GM12878 (cell line): ENCODE measurements at regions not wholly inside any gene's neighbourhood (a gene's known extent, or its start where the extent isn't known, plus 50 kb on each side); places are given as distances from the start of the nearest gene placed in this dataset.

Experiments
- ATAC-seq: fragments of 200-7000 bp; cut with Tn5 transposase; 3 replicates; pipeline ENCODE4 v1.9.1; 2020; ENCODE audit warnings: mild to moderate bottlenecking, moderate library complexity
- BruUV-seq: library from RNA; stranded (reverse); fragments of 400-500 nt; replicated peaks from 2 replicates; lab custom pipeline; 2021; lab: Mats Ljungman, UMichigan
- CTCF ChIA-PET: fragments of 300-600 bp; sonication (Branson Sonifier 250); formaldehyde crosslinking; extraction: SDS; loops from one replicate; lab custom pipeline; 2021; ENCODE audit warnings: inconsistent platforms; lab: Yijun Ruan, JAX
- POLR2A ChIA-PET: fragments of 350-600 bp; formaldehyde crosslinking; extraction: SDS; loops from one replicate; lab custom pipeline; 2021; ENCODE audit warnings: inconsistent platforms; lab: Charles Lee
- RAD21 ChIA-PET: fragments of 300-600 bp; sonication (Branson Sonifier 250); formaldehyde crosslinking; loops from one replicate; lab custom pipeline; 2023; ENCODE audit warnings: antibody characterized with exemption; ENCODE audit not compliant: unreplicated experiment; lab: Charles Lee
- SMC1A ChIA-PET: fragments of 300-600 bp; sonication (Branson Sonifier 250); formaldehyde crosslinking; loops from one replicate; lab custom pipeline; 2023; ENCODE audit not compliant: unreplicated experiment, uncharacterized antibody; lab: Charles Lee
- DNase-seq: peaks from one replicate; pipeline ENCODE4 v3.0.0-alpha.2; 2011; ENCODE audit warnings: low read depth, low spot score
- FAIRE-seq: peaks from 3 replicates; lab custom pipeline; 2011; peaks lifted over from hg19 to GRCh38; lab: Jason Lieb, UNC
- H2AFZ ChIP-seq: 2 replicates; pipeline ENCODE4 v1.6.0; 2011; ENCODE audit warnings: low read depth, low read length, control low read depth; ENCODE audit not compliant: control insufficient read depth
- H3K27ac ChIP-seq: 2 replicates; pipeline ENCODE4 v1.5.1; 2011; ENCODE audit warnings: control low read depth; ENCODE audit not compliant: control insufficient read depth, insufficient read depth
- H3K27me3 ChIP-seq, 2 experiments: replicated peaks in 1 of 2; 2 replicates each; pipeline versions ENCODE4 v1.6.0 to v1.6.1; 2011; ENCODE audit warnings: low read length in 1 of 2; ENCODE audit not compliant: control insufficient read depth in 2 of 2, insufficient read depth in 2 of 2
- H3K36me3 ChIP-seq, 2 experiments: 2 replicates each; pipeline ENCODE4 v1.5.1; 2011; ENCODE audit warnings: low read length in 1 of 2; ENCODE audit not compliant: control insufficient read depth in 2 of 2, insufficient read depth in 2 of 2
- H3K4me1 ChIP-seq: 2 replicates; pipeline ENCODE4 v1.6.1; 2011; ENCODE audit warnings: mild to moderate bottlenecking, low read length, moderate library complexity, mixed read lengths; ENCODE audit not compliant: control insufficient read depth, insufficient read depth
- H3K4me2 ChIP-seq: 2 replicates; pipeline ENCODE4 v1.6.0; 2011; ENCODE audit warnings: control low read depth; ENCODE audit not compliant: control insufficient read depth, insufficient read depth
- H3K4me3 ChIP-seq: fragments of 200-600 bp; sonication (generic); 2 replicates; pipeline ENCODE4 v1.5.1; 2016
- H3K79me2 ChIP-seq: 2 replicates; pipeline ENCODE4 v1.6.0; 2011; ENCODE audit warnings: low read length; ENCODE audit not compliant: control insufficient read depth, insufficient read depth
- H3K9ac ChIP-seq: 2 replicates; pipeline ENCODE4 v1.8.0; 2011; ENCODE audit warnings: low read length, control low read depth, mixed read lengths; ENCODE audit not compliant: control insufficient read depth, insufficient read depth
- H3K9me3 ChIP-seq: replicated peaks from 3 replicates; pipeline ENCODE4 v1.5.1; 2011; ENCODE audit warnings: mild to moderate bottlenecking, low read length; ENCODE audit not compliant: control insufficient read depth, insufficient read depth
- H4K20me1 ChIP-seq: 2 replicates; pipeline ENCODE4 v1.6.0; 2011; ENCODE audit not compliant: control insufficient read depth, insufficient read depth
- IKZF1 ChIP-seq: fragments of 450-650 bp; conservative IDR thresholded peaks from 2 replicates; pipeline ENCODE4 v1.6.1; 2017; ENCODE audit warnings: antibody characterized with exemption, mild to moderate bottlenecking
- LARP7 ChIP-seq: fragments of 450-650 bp; IDR thresholded peaks from 2 replicates; pipeline ENCODE4 v1.6.1; 2017; ENCODE audit warnings: mild to moderate bottlenecking
- MEF2B ChIP-seq: fragments of 450-650 bp; IDR thresholded peaks from 2 replicates; pipeline ENCODE4 v1.6.1; 2018; ENCODE audit warnings: mild to moderate bottlenecking, moderate library complexity; ENCODE audit not compliant: partially characterized antibody, poor library complexity, severe bottlenecking
- TCF12 ChIP-seq: IDR thresholded peaks from 2 replicates; pipeline ENCODE4 v1.6.1; 2011; ENCODE audit warnings: low read depth, mild to moderate bottlenecking, low read length
- ZNF24 ChIP-seq: fragments of 450-650 bp; IDR thresholded peaks from 2 replicates; pipeline ENCODE4 v1.6.1; 2017; ENCODE audit warnings: antibody characterized with exemption, mild to moderate bottlenecking
- WGBS: methylation state at CpG from one replicate; pipeline ENCODE4 v1.1.6; 2016; ENCODE audit warnings: low lambda C conversion rate; ENCODE audit not compliant: insufficient replicate concordance, insufficient coverage; ENCODE audit errors: missing lambda C conversion rate; 5-methylcytosine and 5-hydroxymethylcytosine counted together
- in situ Hi-C: fragments of 300-500 bp; cut with MboI; formaldehyde crosslinking; loops from 9 replicates; pipeline ENCODE4 v1.14.3; 2018; ENCODE audit warnings: mixed read lengths
- intact Hi-C: fragments of 100-400 bp; cut with micrococcal nuclease; formaldehyde crosslinking; loops from one replicate; pipeline ENCODE4 v1.14.2; 2022; ENCODE audit not compliant: unreplicated experiment
- TF ChIP-seq, protein P1 (sequence below): IDR thresholded peaks from 2 replicates; pipeline ENCODE4 v1.6.1; 2011; ENCODE audit warnings: borderline replicate concordance, low read depth, mild to moderate bottlenecking, moderate library complexity, mixed read lengths, low read length; ENCODE audit not compliant: insufficient read depth; ENCODE audit errors: extremely low read length

- no peak for ATAC-seq
- in situ Hi-C loops, result loop anchor here (10.0 kb wide), 1 partner anchor 272 kb away; no protein-coding TSS in a partner anchor
These were observed 122.4 kb upstream of the SLC1A4 start for GRCh38 chr2:64866797-64867196.

More at GRCh38 chr2:64866797-64867196, 122.4 kb upstream of the SLC1A4 start:
- Histone ChIP-seq H3K4me3 (no peak overlapping the region), H4K20me1 (no peaks in the 10 kb centered on the region), H3K9me3 (peaks cover 4% of the 10 kb centered on the region; the same call in 2 of the 3 replicates), H3K9ac (no peak overlapping the region), H3K4me2 (no peak overlapping the region), H2AFZ (no peak overlapping the region), H3K79me2 (no peaks in the 10 kb centered on the region; the same call in 1 of the 2 replicates), H3K36me3 (no peaks in the 10 kb centered on the region), H3K4me1 (peaks cover 33% of the 10 kb centered on the region), H3K27ac (no peak overlapping the region), H3K27me3 (no peaks in the 10 kb centered on the region)
- no peak for TF ChIP-seq TCF12
- no peak for TF ChIP-seq LARP7
- no peak for TF ChIP-seq MEF2B
- TF ChIP-seq IKZF1, result no peak
- TF ChIP-seq, protein P1, sequence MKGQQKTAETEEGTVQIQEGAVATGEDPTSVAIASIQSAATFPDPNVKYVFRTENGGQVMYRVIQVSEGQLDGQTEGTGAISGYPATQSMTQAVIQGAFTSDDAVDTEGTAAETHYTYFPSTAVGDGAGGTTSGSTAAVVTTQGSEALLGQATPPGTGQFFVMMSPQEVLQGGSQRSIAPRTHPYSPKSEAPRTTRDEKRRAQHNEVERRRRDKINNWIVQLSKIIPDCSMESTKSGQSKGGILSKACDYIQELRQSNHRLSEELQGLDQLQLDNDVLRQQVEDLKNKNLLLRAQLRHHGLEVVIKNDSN, result no peak
- no peak for TF ChIP-seq ZNF24
- ChIA-PET CTCF (interaction anchor here (0.7 to 3.2 kb wide), 18 partner anchors 12 to 535 kb away, joined by 3 to 30 read pairs (median 6); partner anchors contain the start of gene AFTPH), POLR2A (interaction anchor here (1.2 kb wide), 1 partner anchor 276 kb away, joined by 3 read pairs; no protein-coding TSS in a partner anchor), SMC1A (interaction anchor here (0.7 to 3.2 kb wide), 12 partner anchors 33 to 536 kb away, joined by 3 to 22 read pairs (median 5); no protein-coding TSS in a partner anchor), RAD21 (interaction anchor here (0.7 to 3.6 kb wide), 11 partner anchors 162 to 536 kb away, joined by 3 to 18 read pairs (median 3); partner anchors contain the start of gene AFTPH)
- WGBS, result 82% methylated on average over 8 of the region's 8 CpGs
- FAIRE-seq (no peak), DNase-seq (no peak)
- no TSS peak for BruUV-seq
- intact Hi-C loops, result no loop called here
